GM18508 (cell line): ENCODE measurements at regions not wholly inside any gene's neighbourhood (a gene's known extent, or its start where the extent isn't known, plus 50 kb on each side); places are given as distances from the start of the nearest gene placed in this dataset.

Experiments
- ATAC-seq: cut with Tn5 transposase; IDR thresholded peaks from one replicate; pipeline ENCODE4 v1.9.1; 2021; ENCODE audit warnings: moderate number of reproducible peaks; ENCODE audit not compliant: insufficient read depth, unreplicated experiment

DNA sequence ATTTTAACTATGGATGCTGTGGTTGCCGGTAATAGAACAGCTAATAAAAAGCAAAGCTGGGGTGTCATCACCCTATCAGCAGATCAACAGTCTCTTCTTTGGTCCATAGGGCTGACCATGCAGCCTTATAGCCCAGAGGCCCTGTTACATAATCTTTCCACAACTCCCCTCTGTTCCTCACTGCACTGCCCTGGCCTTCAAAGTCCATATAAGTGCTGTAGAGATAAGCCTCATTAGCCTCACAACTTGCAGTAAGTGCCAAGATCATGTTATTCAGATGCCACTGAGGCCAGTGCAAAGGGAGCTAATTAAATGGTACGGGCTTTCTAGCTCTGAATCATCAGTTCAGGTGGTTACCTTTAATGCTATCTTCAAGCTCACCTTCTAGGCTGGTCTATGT, 89.7 kb upstream of the CXCR4 start:
- ATAC-seq: no peak

DNA sequence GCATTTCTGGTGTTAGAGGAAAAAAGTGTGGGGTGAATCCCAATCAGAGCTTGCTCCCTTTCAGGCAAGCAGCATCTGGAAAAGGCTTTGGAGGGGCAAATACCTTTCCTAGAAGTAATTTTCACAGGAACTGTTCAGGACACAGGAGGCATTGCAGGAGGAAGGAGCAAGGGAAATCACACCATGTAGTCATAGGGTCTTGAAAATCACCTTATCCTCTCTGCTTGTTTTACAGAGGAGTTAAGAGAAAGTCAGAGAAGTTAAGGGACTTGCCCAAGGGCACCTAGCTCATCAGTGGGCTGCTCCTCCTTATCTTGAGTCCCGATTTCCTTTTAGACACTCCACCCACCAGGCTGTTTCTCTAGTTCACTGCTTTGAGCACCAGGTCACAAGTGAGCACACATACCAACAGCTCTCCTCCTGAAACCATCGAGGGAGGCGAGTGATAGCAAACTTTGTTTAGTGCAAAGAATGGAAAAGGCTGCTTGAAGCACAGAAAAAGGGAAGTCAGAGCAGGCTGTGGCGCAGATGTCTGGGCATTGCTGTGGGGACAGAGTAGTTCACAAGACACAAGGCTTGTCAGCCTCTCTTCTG, 89.2 kb upstream of the CXCR4 start:
- ATAC-seq: peak; percentile 30

DNA sequence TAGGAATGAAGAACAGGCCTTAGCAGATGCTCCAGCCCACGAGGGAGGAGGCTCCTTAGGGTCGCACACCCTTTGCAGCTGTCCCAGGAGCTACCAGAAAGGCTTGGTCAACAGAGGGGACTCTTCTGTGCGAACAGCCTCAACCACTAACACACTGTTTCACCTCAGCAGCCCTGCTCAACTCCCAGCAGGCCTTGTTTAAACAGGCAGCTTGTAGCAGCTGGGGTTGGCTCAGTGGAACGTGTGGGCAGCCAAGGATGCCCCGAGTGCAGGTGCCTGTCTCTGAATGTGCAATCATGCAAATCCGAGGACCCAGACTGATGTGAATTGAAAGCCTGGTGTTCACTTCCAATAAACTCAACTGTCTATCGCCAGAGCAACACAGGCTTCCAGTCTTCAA, 88.7 kb upstream of the CXCR4 start:
- peak; percentile 85 for ATAC-seq

DNA sequence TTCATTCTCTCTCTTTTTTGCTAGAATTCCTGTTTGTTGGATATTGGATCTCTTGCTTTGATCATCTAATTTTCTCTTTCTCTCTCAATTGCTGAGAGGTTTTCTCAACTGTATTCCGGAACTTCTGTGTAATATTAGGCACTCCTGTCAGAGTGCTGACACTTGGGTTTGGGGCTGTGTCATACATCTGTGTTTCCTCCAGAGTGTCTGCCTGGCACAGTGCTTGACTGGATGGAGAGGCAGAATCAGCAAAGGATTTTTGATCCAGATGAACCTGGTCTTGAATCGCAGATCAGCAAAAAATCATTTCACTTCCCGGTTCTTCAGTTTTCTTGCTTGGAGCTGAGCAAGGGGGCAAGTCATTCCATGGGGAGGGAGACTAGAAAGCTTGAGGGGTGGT, 87.7 kb upstream of the CXCR4 start:
- ATAC-seq: no peak

DNA sequence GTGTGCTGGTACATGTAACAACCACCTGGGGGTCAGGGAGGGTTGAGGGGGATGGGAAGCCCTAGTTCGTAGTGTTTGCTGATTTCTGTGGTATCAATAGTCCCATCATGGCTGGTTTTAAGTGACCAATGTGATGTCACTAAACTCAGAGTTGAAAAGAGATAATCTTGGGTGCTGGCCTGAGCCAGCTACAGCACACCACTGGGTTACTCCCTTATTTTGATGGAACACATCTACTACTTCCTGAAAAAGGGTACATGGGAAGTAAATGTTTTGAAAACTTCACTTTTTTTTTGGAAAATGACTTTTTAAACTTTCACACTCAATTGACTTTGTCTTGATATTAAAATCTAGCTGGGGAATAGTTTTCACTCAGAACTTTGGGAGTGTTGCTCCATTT, 87.0 kb upstream of the CXCR4 start:
- ATAC-seq: no peak

DNA sequence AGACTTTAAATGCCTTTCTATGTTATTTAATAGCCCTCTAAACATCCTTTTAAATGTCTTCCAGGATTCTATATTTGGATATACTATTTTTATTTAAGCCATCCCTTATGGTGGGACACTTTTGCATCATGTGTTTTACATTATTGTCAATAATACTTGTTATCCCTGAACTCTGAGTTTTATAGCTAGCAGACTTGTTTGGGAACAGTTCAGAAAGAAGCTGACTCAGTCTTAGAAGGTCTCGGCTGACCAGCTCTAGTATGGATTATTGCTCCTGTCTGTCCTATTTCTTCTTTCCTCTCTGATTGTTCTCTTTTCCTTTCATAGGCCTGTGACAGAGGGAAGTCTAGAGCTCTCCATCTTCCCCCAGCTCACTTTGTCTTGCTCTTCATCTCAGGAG, 77.3 kb upstream of the CXCR4 start:
- ATAC-seq: no peak

DNA sequence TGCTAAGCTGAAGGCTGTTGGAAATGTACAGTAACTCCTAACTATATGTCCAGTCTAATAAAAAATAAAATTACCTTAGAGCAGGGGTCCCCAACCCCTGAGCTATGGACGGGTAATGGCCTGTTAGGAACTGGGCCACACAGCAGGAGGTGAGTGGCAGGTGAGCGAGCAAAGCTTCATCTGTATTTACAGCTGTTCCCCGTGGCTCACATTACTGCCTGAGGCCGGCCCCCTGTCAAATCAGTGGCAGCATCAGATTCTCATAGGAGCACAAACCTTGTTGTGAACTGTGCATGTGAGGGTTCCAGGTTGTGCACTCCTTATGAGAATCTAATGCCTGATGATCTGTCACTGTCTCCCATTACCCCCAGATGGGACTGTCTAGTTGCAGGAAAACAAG, 73.1 kb upstream of the CXCR4 start:
- ATAC-seq: no peak

DNA sequence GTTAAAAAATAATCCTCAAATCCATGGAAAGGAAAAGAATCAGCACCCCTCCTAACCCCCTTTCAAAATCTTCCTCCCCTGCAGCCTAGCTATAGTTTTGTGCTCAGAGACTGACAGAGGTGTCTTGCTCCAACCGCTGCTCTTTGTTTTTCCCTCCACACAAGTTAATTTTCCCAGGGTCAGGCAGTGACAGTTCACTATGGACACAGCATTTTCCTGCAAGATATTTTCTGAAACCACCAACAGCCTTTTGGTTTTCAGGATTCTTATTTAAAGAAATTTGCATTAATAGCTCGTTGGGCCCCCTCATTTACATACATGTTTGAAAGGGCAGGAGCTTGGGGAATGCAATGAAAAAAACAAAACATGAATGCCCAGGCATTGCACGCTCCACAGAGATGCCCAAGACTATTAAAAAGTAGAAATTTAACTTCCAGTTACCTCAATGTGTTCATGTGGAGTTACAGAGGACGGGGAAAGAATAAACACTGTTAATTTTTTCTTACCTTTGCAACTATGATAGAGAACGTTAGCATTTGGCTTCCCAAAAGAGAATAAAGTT, 71.4 kb upstream of the CXCR4 start:
- no peak for ATAC-seq

DNA sequence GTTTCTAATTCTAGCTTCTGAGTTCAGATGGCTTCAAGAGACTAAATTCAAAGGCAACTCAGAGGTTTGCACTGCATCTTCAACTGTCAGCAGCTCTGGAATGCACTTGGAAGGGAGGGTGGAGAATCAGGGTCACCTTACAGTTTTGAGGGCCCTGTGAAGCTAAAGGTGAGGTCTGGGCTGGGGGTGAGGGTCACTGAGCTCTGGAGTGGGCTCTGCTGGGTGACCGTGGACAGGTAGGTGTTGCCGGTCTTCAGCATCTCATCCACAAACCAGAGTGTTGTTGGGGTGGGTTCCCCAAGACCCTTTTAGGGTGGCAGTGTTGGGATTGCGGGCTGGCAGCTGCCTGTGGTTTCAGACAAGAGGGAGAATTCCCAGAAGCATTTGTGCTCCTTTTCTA, 70.1 kb upstream of the CXCR4 start:
- no peak for ATAC-seq

DNA sequence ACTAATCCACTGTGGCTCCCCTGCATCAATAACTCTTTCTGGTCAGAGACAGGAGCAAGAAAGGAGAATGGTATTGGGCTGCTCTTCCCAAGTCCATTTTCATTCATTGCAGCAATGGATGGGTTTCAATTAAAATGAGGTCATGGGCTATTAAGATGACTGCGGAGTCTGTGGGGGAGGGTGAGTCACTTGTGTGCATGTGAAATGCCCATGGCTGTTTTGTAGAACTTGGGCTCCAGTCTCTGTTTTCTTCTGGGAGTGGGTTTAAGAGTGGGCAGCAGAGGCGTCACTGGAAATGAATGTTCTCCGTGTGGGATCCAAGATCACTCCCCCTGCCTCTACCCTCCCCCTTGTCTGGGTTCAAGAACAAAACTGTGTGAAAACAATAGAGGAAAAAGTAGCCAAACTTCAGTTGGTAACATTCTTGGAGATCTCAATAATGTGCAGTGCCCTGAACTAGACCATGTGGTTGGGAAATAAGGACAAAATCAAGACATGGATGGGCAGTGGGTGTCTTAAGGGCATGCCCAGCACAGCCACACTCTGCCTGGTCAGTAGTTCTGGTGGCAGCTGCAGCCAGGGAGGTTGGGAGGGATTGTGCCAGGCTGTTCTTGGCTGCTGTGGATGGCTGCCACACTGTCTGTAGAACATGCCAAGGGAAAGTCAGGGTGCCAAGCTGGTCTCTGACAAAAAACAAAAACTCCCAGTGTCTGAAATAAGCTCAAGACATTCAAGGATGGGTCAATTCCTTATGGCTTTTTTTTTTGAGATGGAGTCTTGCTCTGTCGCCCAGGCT, 68.2 kb upstream of the CXCR4 start:
- ATAC-seq: no peak

DNA sequence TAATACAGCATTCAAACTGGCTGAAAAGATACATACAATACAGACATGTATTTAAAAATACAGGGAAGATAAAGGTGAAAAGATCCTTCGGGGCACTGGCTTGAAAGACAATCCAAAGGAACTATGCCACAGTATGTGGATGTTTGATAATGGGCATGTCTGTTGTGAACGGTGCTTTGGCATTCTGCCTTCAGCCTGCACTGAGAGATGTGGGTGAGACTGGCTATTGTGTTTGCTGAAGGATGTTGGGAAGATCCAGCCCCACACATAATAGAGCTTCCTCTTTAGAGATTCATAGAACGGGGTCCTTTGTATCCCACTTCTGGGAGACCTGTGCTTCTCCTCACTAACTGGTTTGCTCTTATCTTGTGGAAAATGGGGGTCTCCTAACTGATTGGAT, 65.1 kb upstream of the CXCR4 start:
- no peak for ATAC-seq

DNA sequence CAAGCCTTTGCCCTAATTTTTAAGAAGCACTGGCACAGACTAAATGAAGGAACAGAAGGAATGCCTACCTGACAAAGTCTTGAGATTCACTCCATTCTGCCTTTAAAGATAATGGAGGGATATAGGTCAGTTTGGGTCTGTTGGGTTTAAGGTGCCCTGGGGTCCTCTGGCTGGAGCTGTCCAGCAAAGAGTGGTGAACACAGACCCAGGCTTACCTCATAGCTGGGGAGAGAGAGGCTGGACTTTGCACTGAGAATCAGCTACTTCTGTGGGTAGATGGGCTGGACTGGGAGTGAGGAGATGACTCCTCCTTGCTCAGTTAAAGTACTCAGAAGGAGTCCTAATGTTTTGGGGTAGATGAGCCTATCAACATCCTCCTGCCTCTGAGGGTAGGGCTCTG, 64.4 kb upstream of the CXCR4 start:
- ATAC-seq: no peak

DNA sequence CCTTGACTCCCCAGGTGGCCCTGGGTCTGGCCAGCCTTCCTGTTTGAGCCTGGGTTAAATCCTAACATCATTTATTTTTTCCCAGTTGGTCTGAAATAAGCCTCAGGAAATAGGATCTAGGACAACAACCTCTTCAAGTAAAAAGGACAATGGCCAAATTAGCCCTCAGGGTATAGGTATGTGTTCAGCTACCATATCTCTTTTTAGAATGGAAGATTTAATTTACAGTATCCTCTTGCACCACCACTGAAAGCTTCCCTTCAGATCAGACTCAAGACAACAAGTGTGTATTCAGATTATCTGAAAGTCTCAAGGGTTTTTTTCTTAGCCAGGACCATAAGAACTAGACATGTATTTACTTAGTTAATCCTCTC, 61.6 kb upstream of the CXCR4 start:
- no peak for ATAC-seq

DNA sequence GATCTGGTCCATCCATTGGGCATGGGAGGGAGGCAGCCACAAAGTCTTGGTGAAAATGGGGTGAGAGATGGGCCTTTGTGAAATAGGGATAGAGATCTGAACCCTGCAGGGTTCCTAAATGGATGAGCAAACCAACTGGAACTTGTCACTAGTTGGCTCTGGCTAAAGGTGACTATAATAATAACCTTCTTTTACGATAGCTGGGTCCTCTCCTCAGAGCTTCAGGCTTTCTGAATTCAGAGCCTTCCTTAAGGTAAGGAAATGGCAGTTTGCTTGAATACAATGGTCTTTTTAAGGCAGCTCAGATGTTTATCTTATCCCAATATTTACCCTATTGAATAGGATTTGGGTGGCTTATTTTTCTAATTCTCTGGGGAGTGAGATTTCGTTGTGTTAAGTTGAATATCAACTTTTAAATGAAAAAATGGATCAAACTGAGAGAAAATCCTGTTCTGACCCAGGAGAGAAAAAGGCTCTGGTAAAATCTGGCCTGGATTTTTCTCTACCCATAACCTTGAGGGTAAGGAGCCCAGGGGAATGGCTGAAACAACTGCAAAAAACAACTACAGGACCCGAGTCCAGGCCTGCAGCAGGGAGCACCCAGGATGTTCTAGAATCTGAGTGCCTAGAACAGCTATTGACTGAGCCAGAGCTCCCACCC, 61.1 kb upstream of the CXCR4 start:
- ATAC-seq: no peak

DNA sequence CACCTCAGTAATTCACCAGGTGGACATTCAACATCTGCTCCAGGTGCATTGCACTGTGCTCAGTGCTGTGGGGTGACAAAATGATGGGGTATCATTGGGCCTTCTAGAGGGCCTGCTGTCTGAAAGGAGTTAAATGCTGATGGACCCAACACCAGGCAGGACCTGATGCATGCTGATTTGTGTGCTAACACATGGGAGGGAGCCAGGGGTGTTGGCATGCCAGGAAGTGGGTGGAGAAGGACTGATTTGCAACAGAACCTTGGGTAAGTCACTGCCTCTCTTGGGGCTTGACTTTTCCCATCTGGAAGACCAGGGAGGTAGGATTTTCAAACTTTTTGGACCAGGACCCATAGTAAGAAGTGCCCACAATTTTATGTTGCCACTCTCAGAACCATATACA, 57.9 kb upstream of the CXCR4 start:
- ATAC-seq: no peak

DNA sequence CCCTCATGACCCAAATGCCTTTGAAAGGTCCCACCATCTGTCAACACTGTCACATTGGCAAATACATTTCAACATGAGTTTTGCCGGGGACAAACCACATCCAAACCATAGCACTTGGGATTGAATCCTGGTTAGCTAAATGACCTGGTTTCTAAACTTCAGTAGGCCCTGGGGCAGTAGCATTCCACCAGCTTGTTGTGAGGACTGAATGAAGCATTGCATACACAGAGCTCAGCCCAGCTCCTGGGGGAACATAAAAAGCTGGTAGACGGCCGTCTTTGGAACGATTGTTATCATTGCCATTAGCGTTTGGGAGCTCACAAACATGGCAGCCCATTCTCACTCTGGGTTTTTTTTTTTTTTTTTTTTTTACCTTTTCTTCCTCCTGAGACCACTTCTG, 57.5 kb upstream of the CXCR4 start:
- ATAC-seq: no peak

DNA sequence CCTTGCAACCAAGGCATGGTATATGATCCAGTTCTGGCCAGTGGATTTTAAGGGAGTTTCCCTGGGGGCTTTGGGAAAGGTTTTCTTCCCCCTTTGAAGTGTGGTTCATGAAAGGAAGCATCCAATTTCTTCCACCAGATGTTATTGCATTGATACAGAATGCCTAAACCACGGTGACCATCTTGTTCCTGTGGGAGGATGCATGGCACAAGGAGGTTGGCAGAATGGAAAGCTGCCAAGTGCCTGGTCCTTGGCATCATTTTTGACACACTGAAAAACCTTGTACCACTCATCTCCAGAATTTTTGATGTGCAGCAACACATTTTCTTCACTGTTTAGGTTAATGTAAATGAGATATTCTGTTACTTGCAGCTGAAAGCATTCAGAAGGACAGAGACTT, 55.2 kb upstream of the CXCR4 start:
- no peak for ATAC-seq

DNA sequence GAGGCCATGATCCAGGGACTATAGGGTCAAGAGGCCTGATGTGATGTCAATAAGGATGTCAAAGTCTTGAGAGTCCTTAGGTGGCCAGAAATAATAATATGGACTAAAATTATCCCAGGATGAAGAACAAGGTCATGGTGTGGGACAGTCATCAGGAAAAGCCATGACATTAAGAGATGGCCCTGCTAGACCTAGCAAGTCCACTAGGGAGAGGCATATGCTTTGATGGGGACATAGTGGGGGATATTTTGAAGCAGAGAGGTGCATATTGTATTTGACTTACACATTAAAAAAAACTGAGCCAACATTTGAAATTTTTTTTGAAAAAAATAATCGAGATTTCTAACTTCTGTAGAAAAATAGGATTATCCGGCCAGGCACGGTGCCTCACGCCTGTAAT, 53.3 kb upstream of the CXCR4 start:
- ATAC-seq: no peak

DNA sequence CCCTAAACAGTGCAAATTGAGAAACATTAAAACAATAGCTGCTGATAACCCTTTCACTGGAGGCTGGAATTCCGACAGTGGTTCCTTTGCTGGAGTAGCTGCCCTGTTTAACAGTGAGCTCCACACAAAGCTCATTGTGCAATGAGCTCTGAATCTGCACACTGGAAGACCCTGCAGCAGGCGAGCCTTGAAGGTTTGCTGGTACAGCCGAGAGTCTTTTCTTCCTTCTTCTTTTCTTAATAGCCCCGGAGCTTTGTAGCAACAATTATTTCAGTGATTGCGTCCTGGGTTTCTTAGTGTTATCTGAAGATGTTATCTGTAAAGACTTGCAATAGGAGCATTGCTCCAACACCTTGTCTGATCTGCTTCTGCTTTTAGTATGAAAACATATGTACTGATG, 50.8 kb upstream of the CXCR4 start:
- ATAC-seq: no peak

DNA sequence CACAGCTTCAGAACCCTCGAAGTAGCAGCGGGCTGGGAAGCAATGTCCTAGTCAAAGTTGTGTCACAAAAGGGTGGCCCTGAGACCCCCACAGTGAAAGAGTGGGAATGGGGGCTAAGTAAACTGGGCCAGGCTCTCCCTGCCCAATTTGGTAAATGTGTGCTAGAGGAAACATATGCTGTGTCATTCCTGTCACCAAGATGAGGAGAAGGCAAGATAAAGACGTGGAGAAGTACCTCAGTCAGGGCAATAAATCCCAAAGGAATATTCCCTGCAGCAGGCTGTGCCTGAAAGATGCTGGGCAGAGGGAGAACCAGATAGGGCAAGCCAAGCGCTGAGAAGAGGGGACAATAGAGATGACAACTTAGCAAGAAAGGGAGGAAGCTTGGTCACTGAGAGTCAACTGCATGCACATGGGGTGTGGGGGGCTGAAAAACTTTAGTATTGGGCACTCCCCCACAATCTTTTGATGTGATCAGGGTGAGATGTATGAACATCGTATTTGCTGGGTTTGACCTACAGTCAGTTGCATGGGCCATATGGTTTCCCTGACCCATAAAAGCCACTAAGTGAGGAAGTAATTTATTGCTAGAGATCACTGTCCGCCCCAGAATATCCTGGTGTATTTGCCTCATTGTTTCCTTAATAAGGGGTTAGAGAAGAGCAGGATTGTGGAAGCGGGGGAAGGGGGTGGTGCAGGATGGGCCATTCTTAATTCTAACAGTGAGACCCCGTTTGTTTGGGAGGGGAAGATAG, 49.9 kb upstream of the CXCR4 start:
- no peak for ATAC-seq
